Endothelial cell of hepatic sinusoid (primary cell): ENCODE measurements at regions not wholly inside any gene's neighbourhood (a gene's known extent, or its start where the extent isn't known, plus 50 kb on each side); places are given as distances from the start of the nearest gene placed in this dataset.
"Not testable (repeated sequence)": the region's sequence is repeated elsewhere in the genome, so short reads cannot be mapped to it uniquely, and the experiment has no call there.

ENCODE experiments used
- in situ Hi-C: cut with HindIII; loops from 2 replicates; pipeline ENCODE4 v1.10.0; 2017; ENCODE audit warnings: low sequenced_read_pairs

DNA sequence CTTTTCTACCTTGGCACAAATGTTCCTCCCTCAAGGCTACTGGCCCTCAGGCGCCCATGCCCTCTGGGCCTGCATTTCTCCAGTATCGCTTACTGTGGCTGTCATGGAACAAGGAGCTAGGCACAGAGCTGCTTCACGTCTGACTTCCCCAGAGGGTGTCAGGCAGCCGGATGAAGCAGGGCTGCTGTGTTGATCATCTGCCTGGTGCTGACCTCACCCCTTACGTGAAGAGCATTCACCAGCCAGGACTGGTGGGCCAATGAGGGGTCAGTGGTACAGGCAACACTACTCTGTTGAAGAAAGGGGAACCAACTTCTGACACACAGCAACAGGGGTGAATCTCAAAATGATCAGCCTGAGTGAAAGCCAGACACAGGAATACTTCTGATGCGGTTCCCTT lies 215.5 kb upstream of the GALNT2 start:
- in situ Hi-C loops, result no loop called here

DNA sequence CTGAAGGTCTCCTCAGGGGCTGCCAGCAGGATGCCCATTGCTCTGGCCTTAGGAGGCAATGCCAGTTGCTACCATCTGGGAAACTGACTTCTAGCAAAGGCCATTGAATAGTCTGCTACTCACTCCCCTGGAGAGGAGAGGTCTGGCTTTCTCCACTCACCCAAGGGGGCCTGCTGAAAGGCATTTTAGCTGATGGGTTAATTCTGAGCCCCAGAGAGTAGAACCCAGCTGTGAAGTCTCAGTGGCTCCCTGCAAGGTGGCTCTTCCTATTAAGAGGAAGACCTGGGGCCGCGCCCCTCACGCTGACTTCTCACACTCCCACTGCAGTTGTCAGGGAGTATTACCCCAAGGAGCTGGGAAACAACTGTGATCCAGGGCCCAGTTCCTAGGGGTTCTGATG lies 213.3 kb upstream of the GALNT2 start:
- in situ Hi-C loops, result no loop called here

DNA sequence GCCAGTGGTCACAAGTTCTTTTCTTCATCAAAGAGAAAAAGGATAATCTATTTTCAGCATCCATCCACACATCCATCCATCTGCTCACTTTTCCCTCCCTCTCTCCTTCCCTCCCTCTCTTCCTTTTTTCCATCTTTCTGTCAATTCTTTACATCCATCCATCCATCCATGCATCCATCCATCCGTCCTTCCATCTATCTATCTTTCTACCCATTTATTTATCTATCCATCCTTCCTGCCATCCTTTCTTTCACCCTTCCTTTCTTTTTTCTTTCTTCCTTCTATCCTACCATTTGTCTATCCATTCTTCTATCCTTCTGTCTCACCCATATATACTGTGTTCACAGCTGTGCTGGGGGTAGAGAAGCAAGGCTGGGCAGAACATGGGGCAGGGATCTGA lies 212.4 kb upstream of the GALNT2 start:
- in situ Hi-C loops, result no loop called here

DNA sequence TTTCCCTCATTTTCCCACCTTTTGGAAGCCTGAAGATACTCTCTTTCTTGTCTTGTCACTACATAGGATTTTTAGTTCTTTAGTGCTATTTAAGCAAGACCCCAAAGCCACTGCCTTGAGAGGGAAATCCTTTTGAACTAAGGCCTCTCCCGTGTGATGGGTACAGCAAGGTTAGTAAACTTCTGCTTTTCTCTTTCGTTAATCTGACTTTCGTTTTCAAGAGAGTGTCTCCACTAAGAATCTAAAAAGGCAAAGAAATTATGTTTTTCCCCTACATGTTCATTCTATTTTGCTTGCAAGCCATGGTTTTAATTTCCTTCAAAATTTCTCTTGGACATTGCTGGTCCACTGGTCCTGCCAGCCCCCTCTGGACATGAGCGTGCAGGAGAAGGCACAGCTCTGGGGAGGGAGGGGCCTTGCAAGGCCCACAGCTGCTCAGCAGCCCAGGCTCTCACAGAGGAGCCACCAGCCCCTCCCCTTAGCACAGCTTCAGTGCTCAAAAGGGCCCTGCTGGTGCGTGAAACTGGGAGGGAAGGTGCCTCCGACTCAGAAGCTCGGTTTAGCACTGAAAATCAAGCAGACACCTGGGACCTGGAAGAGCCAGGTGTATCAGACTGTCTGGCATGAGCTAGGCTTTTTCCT lies 210.9 kb upstream of the GALNT2 start:
- in situ Hi-C loops, result no loop called here

DNA sequence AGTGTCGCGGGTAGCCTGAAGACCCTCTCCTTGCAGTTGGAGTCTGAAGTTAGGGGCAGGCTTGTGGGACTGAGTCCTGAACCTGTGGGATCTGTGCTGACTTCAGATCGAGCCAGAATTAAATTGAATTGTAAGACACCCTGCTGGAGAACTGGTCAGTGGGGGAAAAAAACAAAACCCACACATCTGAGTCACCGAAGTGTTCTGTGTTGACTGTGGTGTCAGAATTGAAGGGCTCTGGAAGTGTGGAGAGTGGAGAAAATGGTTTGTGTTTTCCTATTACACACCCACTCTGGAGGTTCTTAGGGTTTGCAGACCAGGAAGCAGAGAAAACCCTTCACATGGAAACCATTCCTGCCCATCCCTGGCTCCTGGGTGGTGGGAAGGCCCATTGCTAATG lies 209.5 kb upstream of the GALNT2 start:
- in situ Hi-C loops, result no loop called here

DNA sequence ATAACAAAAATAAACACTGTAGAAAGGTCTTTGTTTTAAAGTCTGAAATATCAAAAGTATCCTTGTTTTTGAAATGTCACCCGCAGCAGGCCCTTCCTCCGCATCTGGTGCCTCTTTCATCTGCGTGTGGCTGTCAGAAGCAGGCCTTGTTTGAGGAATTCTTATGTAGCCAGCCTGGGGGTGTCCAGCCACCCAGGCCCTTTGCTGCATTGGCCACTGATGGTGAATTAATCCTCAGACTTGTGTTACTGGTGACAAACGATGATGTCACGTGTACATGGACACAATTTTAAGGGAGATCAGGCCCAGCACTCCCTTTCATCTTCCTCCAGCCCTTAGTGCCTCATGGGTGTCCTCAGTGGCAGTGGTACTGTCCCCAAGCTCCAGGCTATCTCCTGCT lies 208.0 kb upstream of the GALNT2 start:
- in situ Hi-C loops, result no loop called here

DNA sequence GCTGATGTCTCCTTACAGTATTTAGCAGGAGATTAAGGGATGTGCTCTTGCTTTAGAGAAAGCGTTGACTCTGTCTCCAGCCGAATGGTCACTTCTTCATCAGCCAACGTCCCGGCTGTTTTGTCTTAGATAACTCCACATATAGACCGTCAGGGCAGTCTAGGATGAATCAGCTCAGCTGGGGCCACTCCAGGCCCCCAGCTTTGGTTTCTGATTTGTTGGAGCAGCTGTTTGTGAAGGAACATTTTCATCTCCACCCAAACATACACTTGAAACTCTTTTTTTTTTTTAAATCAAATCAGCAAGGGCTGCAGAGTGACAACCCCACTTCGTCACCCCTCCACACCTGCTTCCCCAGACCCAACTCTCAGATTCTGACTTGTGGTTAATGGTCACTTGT lies 206.1 kb upstream of the GALNT2 start:
- in situ Hi-C loops, result no loop called here

DNA sequence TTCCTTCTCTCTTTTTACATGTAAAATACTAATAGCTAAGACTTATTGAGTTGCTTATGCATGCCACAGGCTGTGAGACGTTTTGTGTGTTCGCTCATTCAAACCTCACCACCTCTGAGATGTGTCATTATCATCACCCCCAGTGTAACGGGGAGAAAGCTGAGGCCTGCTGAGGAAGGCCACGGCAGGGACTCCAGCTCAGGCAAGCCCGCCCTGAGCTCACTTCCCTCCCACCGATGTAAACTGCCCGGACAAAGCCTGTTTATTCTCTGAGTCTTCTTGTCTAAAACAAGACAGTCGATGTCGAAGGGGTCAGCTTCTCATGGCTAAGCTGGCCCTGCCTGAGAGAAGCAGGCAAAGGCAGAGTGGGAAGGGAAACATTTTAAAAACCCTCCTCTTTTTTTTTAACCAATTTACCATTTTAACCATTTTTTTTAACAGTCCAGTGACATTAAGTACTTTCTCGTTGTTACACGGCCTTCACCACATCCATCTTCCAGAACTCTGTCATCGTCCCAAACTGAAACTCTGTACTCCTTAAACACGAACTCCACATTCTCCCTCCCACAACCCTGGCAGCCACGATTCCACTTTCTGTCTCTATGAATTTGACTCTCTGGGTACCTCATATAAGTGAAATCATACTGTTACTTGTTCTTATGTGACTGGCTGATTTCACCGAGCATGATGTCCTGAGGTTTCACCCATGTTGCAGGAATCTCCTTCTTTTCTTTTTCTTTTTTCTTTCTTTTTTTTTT lies 204.8 kb upstream of the GALNT2 start:
- in situ Hi-C loops, result no loop called here

DNA sequence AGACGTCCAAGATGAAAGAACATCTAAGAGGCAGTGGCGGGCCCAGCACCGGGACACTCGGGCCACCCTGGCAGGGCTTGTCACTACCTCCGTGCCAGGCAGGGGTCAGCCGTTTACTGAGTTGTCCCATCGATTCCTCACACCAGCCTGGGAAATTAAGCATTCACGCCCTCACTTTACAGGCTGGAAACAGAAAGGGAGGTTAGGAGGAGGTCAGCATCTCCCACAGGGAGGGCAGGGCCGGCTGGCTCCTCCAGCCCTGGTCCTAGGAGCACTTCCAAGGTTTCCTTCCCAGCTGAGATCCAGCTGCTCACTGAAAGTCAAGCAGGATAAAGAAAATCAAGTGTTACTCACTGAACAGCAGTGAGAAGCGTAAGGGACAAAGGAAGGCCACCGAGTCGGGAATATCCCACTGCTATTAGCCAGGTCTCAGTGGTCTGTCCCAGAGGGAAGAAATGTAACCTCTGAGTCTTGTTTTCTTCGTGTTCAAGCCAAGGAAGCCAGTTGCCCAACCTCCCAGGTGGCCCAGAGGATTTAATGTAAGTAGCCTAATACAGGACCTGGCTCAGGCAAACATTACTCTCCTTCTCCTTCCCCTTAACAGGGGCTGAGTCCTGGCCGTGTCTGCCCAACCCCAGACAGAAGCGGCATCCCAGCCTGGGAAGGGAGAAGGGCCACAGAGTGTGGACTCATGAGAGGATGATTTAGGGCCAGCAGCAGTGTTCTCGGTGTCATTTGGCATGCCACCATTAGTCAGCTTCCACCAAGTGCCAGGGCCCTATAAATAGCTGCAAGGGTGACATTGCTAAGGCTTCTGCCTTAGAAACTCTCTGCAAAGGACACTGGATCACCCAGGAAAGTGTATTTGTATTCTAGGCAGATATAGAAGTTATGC lies 203.1 kb upstream of the GALNT2 start:
- in situ Hi-C loops, result no loop called here

DNA sequence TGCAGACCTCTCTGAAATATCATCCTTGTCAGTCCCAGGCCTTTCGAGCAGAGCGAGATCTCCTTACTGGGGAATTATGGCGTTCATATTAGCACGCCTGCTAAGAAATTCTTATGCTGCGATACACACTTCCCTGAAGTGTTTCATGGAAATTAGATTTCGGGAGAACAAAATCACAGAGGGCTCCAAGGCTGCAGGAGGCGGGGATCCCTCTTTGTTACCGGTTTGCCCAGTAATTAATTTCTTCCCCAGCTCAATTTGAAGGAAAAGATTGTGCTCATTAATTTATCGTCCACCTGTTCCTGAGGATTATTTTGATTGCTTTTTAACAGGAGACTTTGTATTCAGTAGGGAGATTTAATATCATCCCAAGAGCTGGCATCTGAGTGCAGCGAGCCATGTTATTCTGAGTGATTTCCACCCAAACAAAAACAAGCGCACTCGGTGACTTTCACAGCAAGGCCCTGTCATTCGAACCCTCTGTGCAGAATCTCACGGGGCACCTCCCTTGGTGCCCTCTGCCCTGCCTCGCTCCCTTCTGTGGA lies 202.3 kb upstream of the GALNT2 start:
- in situ Hi-C loops, result no loop called here

DNA sequence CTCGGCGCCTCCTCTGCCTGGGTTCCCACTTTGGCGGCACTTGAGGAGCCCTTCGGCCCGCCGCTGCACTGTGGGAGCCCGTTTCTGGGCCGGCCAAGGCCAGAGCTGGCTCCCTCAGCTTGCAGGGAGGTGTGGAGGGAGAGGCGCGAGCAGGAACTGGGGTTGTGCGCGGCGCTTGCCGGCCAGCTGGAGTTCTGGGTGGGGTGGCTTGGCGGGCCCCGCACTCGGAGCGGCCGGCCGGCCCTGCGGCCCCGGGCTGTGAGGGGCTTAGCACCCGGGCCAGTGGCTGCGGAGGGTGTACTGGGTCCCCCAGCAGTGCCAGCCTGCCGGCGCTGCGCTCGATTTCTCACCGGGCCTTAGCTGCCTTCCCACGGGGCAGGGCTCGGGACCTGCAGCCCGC lies 201.7 kb upstream of the GALNT2 start:
- in situ Hi-C loops, result not testable (repeated sequence)

DNA sequence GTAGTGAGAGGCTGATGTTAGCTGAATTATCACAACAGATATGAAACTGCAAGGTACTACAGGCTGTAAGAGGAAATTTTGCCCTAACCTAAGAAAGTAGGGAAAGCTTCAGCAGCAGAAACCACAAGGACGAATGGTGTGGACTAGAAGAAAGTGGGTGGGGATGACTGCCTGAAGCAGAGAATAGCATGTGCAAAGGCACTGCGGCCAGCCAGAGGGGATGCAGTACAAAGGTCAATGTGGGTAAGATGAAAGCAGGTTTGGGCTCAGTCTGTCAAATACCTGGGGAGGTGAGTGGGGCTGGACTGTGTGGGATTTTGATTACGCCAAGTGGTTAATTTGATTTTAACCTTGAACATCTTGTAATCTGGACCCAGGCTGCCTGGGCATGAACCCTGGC lies 199.3 kb upstream of the GALNT2 start:
- in situ Hi-C loops, result no loop called here

DNA sequence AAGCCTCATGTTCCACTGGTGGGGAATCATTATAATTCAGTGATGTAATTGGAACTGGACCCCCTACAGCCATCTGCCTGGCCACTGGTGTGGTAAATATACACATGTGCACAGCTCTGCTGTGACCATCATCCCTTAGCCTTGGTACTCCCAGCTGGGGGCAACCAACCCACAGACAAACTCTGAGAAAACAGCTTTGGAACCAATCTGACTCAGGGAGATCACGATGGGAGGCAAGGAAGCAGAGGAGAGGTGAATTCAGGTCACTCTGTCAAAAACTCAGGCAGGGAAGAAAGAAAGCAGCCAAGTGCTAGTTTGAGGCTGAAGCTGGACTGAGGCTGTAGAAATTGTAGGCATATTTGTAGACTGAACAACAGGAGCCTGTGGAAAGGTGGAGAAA lies 197.8 kb upstream of the GALNT2 start:
- in situ Hi-C loops, result no loop called here

DNA sequence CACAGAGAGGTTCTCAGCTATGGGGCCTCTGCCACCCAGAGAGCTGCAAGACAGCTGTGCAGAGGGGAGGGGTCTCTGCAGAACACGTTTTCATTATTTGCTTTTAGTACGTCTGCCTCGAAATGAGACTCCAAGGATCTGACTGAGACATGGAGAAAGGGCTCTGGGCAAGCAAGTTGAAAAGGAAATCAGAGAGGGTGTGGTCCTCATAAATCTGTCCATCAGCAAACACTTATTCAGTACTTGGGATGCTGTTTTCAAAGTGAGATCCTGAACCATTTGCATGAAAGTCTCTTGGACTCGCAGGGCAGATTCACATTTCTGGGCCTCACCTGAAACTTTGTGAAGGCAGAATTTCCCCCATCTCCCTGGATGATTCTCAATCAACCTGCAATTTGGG lies 197.4 kb upstream of the GALNT2 start:
- in situ Hi-C loops, result no loop called here

DNA sequence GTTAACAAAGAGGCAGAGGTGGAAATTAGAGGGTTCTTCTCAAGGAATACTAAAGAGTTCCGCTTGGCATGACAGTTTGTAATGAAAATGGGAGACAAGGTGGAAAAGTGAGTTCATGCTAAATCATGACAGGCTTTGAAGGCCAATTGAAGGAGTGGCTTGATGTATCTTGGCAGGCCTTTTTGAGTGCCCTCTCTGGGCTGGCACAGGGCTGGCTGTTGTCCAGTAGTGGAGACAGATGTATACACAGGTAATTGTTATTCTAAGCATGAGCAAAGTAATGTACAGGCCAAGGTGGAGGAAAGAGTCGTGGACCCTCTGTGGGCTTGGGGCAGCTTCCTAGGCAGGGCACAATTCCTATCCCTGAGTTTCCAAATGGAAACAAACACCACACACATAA lies 196.7 kb upstream of the GALNT2 start:
- in situ Hi-C loops, result no loop called here

DNA sequence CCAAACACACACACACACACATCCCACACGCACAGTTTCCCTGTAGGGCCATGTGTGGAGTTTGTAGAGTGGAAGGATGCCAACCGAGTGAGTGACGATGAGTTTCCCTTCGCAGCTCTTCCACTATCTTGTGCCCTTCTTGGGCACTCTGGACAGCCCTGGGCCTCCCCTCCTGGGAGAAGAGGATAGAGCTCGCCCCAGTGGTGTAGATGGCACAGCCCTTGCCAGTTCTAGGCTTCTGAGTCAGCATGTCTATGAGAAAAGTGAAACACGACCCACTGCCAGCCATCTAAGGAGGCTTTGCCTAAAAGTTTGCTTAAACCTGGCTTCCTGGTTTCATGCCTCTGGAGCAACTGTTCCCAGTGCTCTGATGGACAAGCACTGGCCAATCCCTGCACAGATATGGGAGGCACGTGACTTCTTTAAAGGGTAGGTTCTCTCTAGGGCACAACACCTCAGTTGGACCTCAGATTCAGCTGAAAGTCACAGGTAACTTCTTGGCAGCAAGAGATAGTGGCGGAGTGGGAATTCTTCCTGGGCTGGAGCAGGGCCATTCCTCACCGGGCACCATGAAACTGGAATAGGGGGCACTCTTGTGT lies 195.9 kb upstream of the GALNT2 start:
- in situ Hi-C loops, result no loop called here

DNA sequence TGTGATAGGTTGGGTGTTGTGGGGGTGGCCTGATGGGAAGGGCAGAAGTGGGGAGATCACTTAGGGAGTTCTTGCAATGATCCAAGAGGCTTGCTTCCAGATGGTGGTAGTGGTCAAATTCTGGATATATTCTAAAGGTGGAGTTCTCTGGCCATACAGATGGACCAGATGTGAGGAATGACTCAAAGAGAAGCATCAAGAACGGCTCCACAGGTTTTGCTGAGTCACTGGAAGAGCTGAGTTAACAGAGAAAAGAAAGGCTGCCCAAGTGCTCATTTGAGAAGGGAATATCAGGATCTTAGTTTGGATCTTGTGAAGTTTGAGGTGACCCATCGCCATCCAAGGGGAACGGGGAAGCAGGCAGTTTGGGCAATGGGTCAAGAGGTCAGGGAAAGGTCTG lies 192.9 kb upstream of the GALNT2 start:
- in situ Hi-C loops, result no loop called here

DNA sequence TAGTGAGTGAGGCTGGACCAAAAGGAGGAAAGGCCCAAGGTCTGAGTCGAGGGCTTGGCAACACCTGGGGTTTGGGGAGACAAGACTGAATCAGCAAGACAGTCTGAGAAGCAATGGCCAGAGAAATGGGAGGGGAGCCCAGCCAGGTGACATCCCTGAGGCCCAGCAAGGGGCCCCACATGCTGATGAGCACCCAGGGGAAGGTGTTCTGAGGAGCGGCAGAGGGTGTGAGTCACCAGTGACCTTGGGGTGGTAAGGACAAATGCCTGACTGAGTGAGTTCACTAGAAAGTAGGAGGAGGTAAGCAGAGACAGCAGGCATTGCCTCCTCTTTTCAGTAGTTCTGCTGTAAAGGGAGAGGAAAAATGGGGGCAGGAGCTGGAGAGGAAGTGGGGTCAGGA lies 192.4 kb upstream of the GALNT2 start:
- in situ Hi-C loops, result no loop called here

DNA sequence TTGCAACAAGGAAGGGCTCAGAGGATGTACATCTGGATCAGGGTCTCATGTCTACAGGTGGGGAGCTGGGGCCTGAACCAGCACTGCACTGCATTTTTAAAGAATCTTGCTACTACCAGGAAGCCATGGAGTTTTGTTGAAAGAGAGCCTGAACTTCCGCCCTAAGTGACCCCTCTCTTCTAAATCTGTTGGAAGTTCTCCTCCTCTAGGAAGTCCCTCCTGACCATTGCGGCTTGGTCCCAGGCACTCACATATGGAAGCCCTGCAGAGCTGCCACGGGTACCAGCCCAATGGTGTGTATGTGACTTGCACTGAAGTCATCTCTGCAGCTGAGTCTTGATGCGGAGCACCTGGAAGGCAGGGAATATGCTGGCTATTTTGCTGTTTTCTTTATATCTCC lies 192.0 kb upstream of the GALNT2 start:
- in situ Hi-C loops, result no loop called here

DNA sequence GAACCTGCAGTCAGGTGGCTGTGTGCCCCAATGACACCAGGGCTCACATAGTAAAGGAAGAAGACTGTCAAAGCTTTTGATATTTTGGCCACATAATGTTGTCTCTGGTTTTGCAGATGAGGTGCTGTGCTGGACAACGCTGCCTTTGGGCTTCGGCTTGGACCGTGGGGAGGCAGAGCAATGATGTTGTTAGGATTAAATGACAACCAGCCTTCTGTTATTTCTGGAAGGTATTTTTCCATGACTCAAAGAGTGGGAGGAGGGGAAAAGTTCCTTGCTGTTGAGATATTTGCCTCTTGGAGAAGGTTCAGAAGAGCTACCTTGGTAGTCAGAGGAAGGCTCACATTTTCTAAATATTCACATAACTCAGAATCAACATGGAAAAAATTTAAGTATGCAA lies 187.3 kb upstream of the GALNT2 start:
- in situ Hi-C loops, result no loop called here
